ENCODE measurements at regions not wholly inside any gene's neighbourhood (a gene's known extent, or its start where the extent isn't known, plus 50 kb on each side); places are given as distances from the start of the nearest gene placed in this dataset.

DNA sequence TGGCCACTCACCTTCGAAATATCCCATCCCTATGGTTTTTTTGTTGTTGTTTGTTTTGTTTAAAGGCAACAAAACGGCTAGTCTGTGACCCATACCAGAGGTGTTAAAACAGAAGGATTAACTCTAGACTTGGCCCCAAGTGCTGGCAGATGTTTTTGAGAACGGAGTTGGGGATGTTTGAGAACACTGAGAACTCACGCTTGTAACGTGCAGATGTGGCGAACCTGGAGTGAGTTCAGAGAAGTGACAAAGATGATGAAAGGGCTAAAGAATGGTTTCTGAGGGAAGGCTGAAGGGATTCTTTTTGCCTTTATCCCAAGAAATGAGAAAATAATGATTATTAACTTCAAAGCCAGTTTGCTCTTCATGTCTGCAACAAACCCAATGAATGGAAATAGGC lies 286.5 kb downstream of the ZNF608 start:
- no peak for TF ChIP-seq POLR2AphosphoS5 (IDR thresholded peaks at IDR 0.05)
- TF ChIP-seq, protein P1, sequence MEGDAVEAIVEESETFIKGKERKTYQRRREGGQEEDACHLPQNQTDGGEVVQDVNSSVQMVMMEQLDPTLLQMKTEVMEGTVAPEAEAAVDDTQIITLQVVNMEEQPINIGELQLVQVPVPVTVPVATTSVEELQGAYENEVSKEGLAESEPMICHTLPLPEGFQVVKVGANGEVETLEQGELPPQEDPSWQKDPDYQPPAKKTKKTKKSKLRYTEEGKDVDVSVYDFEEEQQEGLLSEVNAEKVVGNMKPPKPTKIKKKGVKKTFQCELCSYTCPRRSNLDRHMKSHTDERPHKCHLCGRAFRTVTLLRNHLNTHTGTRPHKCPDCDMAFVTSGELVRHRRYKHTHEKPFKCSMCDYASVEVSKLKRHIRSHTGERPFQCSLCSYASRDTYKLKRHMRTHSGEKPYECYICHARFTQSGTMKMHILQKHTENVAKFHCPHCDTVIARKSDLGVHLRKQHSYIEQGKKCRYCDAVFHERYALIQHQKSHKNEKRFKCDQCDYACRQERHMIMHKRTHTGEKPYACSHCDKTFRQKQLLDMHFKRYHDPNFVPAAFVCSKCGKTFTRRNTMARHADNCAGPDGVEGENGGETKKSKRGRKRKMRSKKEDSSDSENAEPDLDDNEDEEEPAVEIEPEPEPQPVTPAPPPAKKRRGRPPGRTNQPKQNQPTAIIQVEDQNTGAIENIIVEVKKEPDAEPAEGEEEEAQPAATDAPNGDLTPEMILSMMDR (IDR thresholded peaks at IDR 0.05): no peak
